HG03103 (cell line): ENCODE measurements at regions not wholly inside any gene's neighbourhood (a gene's known extent, or its start where the extent isn't known, plus 50 kb on each side); places are given as distances from the start of the nearest gene placed in this dataset.

Experiments
- ATAC-seq: cut with Tn5 transposase; IDR thresholded peaks from one replicate; pipeline ENCODE4 v1.9.1; 2021; ENCODE audit warnings: low read depth; ENCODE audit not compliant: unreplicated experiment

- ATAC-seq: no peak
Observed at GRCh38 chr12:61902403-61902802, 357.8 kb upstream of the USP15 start.

- no peak for ATAC-seq
Observed at GRCh38 chr12:61911113-61911512, 349.1 kb upstream of the USP15 start.

GRCh38 chr12:61915420-61915819 is 344.8 kb upstream of the USP15 start:
- no peak for ATAC-seq

GRCh38 chr12:61916831-61917230 is 343.4 kb upstream of the USP15 start:
- no peak for ATAC-seq

- ATAC-seq: no peak
Observed at GRCh38 chr12:61919686-61920085, 340.5 kb upstream of the USP15 start.

- no peak for ATAC-seq
Observed at GRCh38 chr12:61920230-61920629, 340.0 kb upstream of the USP15 start.

- ATAC-seq: no peak
Observed at GRCh38 chr12:61923152-61923551, 337.1 kb upstream of the USP15 start.

- ATAC-seq: no peak
Observed at GRCh38 chr12:61934564-61934963, 325.6 kb upstream of the USP15 start.

- no peak for ATAC-seq
Observed at GRCh38 chr12:61939977-61940376, 320.2 kb upstream of the USP15 start.

- ATAC-seq: no peak
Observed at GRCh38 chr12:61956545-61956944, 303.7 kb upstream of the USP15 start.

- ATAC-seq: no peak
Observed at GRCh38 chr12:61974461-61974860, 285.7 kb upstream of the USP15 start.

GRCh38 chr12:61985830-61986229 is 274.4 kb upstream of the USP15 start:
- no peak for ATAC-seq

- ATAC-seq: no peak
Observed at GRCh38 chr12:61987173-61987572, 273.0 kb upstream of the USP15 start.

GRCh38 chr12:61991661-61992060 is 268.5 kb upstream of the USP15 start:
- ATAC-seq: no peak

GRCh38 chr12:61993734-61994345 is 266.4 kb upstream of the USP15 start:
- peak; percentile 69 for ATAC-seq

- ATAC-seq: no peak
Observed at GRCh38 chr12:61996717-61997116, 263.5 kb upstream of the USP15 start.

GRCh38 chr12:61998791-61999190 is 261.4 kb upstream of the USP15 start:
- ATAC-seq: no peak

GRCh38 chr12:61999311-61999710 is 260.9 kb upstream of the USP15 start:
- no peak for ATAC-seq

- no peak for ATAC-seq
Observed at GRCh38 chr12:62001424-62001823, 258.8 kb upstream of the USP15 start.

GRCh38 chr12:62003226-62003625 is 257.0 kb upstream of the USP15 start:
- ATAC-seq: no peak

- ATAC-seq: no peak
Observed at GRCh38 chr12:62003701-62004100, 256.5 kb upstream of the USP15 start.

- no peak for ATAC-seq
Observed at GRCh38 chr12:62005615-62006014, 254.6 kb upstream of the USP15 start.
